Panc1 (cell line): ENCODE measurements at regions not wholly inside any gene's neighbourhood (a gene's known extent, or its start where the extent isn't known, plus 50 kb on each side); places are given as distances from the start of the nearest gene placed in this dataset.

Experiments used
- ATAC-seq: fragments of 200-7000 bp; cut with Tn5 transposase; 2 replicates; pipeline ENCODE4 v1.9.1; 2020; ENCODE audit warnings: mild to moderate bottlenecking, moderate library complexity
- BruUV-seq: library from RNA; stranded (reverse); fragments of 400-500 nt; replicated peaks from 2 replicates; lab custom pipeline; 2021; lab: Mats Ljungman, UMichigan
- CTCF ChIA-PET: fragments of 300-600 bp; sonication (Branson Sonifier 250); formaldehyde crosslinking; loops from one replicate; lab custom pipeline; 2022; ENCODE audit warnings: antibody characterized with exemption; lab: Charles Lee
- POLR2A ChIA-PET: fragments of 300-600 bp; sonication (Branson Sonifier 250); formaldehyde crosslinking; loops from one replicate; lab custom pipeline; 2022; ENCODE audit warnings: antibody characterized with exemption; lab: Charles Lee
- DNase-seq: peaks from one replicate; pipeline ENCODE4 v3.0.0-alpha.2; 2010; ENCODE audit warnings: low read depth, low spot score
- H3K27ac ChIP-seq: 2 replicates; pipeline ENCODE4 v1.5.1; 2011; ENCODE audit warnings: mild to moderate bottlenecking, low read length, inconsistent platforms
- H3K27me3 ChIP-seq: fragments of 200-500 bp; sonication (Bioruptor generic); 2 replicates; pipeline ENCODE4 v1.6.0; 2014; ENCODE audit warnings: low read length, inconsistent platforms; ENCODE audit not compliant: control insufficient read depth, insufficient read depth
- H3K36me3 ChIP-seq: fragments of 200-500 bp; sonication (Bioruptor generic); 2 replicates; pipeline ENCODE4 v1.5.1; 2014; ENCODE audit warnings: inconsistent platforms, mild to moderate bottlenecking, low read length, moderate library complexity; ENCODE audit not compliant: control insufficient read depth, insufficient read depth
- H3K4me1 ChIP-seq: 2 replicates; pipeline ENCODE4 v1.5.1; 2011; ENCODE audit warnings: inconsistent platforms, mild to moderate bottlenecking, low read length, moderate library complexity; ENCODE audit not compliant: control insufficient read depth, insufficient read depth
- H3K4me3 ChIP-seq, 2 experiments: 2 replicates each; pipeline ENCODE4 v1.5.1; 2011 to 2012; ENCODE audit warnings: low read depth in 2 of 2, low read length in 2 of 2, mild to moderate bottlenecking in 2 of 2, inconsistent platforms in 1 of 2, moderate library complexity in 1 of 2
- H3K9me3 ChIP-seq: fragments of 200-500 bp; sonication (Bioruptor generic); 2 replicates; pipeline ENCODE4 v1.5.1; 2014; ENCODE audit warnings: low read depth, mild to moderate bottlenecking, inconsistent platforms, low read length, moderate library complexity; ENCODE audit not compliant: control insufficient read depth, insufficient read depth
- CTCF ChIP-seq: fragments of 450-650 bp; IDR thresholded peaks from 2 replicates; pipeline ENCODE4 v1.5.1; 2017; ENCODE audit warnings: mild to moderate bottlenecking
- POLR2AphosphoS5 ChIP-seq: IDR thresholded peaks from 2 replicates; pipeline ENCODE4 v1.6.1; 2012; ENCODE audit warnings: mild to moderate bottlenecking, low read depth, low read length, moderate library complexity
- REST ChIP-seq, 2 experiments: IDR thresholded peaks; 2 replicates each; pipeline ENCODE4 v1.6.1; 2011 to 2012; ENCODE audit warnings: low read depth in 2 of 2, control low read depth in 1 of 2, low read length in 1 of 2, mild to moderate bottlenecking in 1 of 2, moderate library complexity in 1 of 2; ENCODE audit not compliant: insufficient read depth in 1 of 2
- SIN3A ChIP-seq: IDR thresholded peaks from 2 replicates; pipeline ENCODE4 v1.6.1; 2012; ENCODE audit warnings: low read depth, mild to moderate bottlenecking, low read length, moderate library complexity, borderline replicate concordance; ENCODE audit not compliant: insufficient read depth
- TCF7L2 ChIP-seq: IDR thresholded peaks from 2 replicates; pipeline ENCODE4 v1.6.1; 2011; ENCODE audit warnings: mild to moderate bottlenecking, low read depth, low read length, inconsistent platforms
- in situ Hi-C: cut with HindIII; loops from 2 replicates; pipeline ENCODE4 v1.10.0; 2016; ENCODE audit warnings: low sequenced_read_pairs, low pct_unique_long_range_greater_than_20kb
- intact Hi-C: fragments of 100-400 bp; cut with micrococcal nuclease; formaldehyde crosslinking; loops from one replicate; pipeline ENCODE4 v1.10.0; 2022; ENCODE audit not compliant: unreplicated experiment

- no peak for ATAC-seq
- no peak overlapping the region for H3K4me3 ChIP-seq
- no peaks in the 10 kb centered on the region for H3K36me3 ChIP-seq
- BruUV-seq = no TSS peak
- DNase-seq = no peak
- no peaks in the 10 kb centered on the region for H3K9me3 ChIP-seq
- TF ChIP-seq TCF7L2 = no peak
- no peak for TF ChIP-seq POLR2AphosphoS5
- TF ChIP-seq CTCF = no peak
- no peak for TF ChIP-seq REST (IDR thresholded peaks at IDR 0.05; ENCODE audit: insufficient read depth in 1 of 2, low read depth in 2 of 2, low read length in 1 of 2)
- TF ChIP-seq SIN3A = no peak
- peaks cover 7% of the 10 kb centered on the region; the same call in 1 of the 2 replicates for H3K27me3 ChIP-seq
- no peaks in the 10 kb centered on the region for H3K4me1 ChIP-seq
- in situ Hi-C loops (no loop called here), intact Hi-C loops (no loop called here)
- ChIA-PET POLR2A (no interaction called here), CTCF (no interaction called here)
- no peak overlapping the region for H3K27ac ChIP-seq
Measured at GRCh38 chr5:36815871-36816270, 60.7 kb upstream of the NIPBL start.

- DNase-seq (no peak), ATAC-seq (no peak)
- ChIA-PET POLR2A (no interaction called here), CTCF (no interaction called here)
- no peak for TF ChIP-seq TCF7L2
- TF ChIP-seq CTCF = no peak
- no peak for TF ChIP-seq SIN3A
- no peak for TF ChIP-seq REST (IDR thresholded peaks at IDR 0.05; ENCODE audit: insufficient read depth in 1 of 2, low read depth in 2 of 2, low read length in 1 of 2)
- no peak for TF ChIP-seq POLR2AphosphoS5
- Histone ChIP-seq H3K27me3 (peaks cover 7% of the 10 kb centered on the region; the same call in 1 of the 2 replicates), H3K27ac (no peak overlapping the region), H3K36me3 (no peaks in the 10 kb centered on the region), H3K4me3 (no peak overlapping the region), H3K9me3 (no peaks in the 10 kb centered on the region), H3K4me1 (no peaks in the 10 kb centered on the region)
- no TSS peak for BruUV-seq
- in situ Hi-C loops = no loop called here
- intact Hi-C loops = no loop called here
Measured at GRCh38 chr5:36820900-36821299, 55.7 kb upstream of the NIPBL start.
